HCT116 (cell line): ENCODE measurements at regions not wholly inside any gene's neighbourhood (a gene's known extent, or its start where the extent isn't known, plus 50 kb on each side); places are given as distances from the start of the nearest gene placed in this dataset.

Source experiments
- ATAC-seq: fragments of 200-7000 bp; cut with Tn5 transposase; 2 replicates; pipeline ENCODE4 v1.9.1; 2020; ENCODE audit warnings: mild to moderate bottlenecking, moderate library complexity
- BruUV-seq: library from RNA; stranded (reverse); fragments of 400-500 nt; replicated peaks from 2 replicates; lab custom pipeline; 2021; lab: Mats Ljungman, UMichigan
- CTCF ChIA-PET: fragments of 300-600 bp; sonication (Branson Sonifier 250); formaldehyde crosslinking; loops from one replicate; lab custom pipeline; 2021; ENCODE audit warnings: antibody characterized with exemption; lab: Charles Lee
- POLR2A ChIA-PET: fragments of 300-600, 350-600 bp; sonication (Branson Sonifier 250); formaldehyde crosslinking; loops from one replicate; lab custom pipeline; 2021; ENCODE audit warnings: antibody characterized with exemption; lab: Charles Lee
- RAD21 ChIA-PET, 2 experiments: fragments of 300-600 bp; sonication (Branson Sonifier 250); formaldehyde crosslinking; loops; one replicate each; lab custom pipeline; 2023; ENCODE audit warnings: low total read pairs in 2 of 2; ENCODE audit not compliant: uncharacterized antibody in 2 of 2, unreplicated experiment in 2 of 2, low non-redundant PET in 1 of 2; lab: Charles Lee
- DNase-seq: peaks from one replicate; pipeline ENCODE4 v3.0.0-alpha.2; 2010; ENCODE audit warnings: low read depth, low spot score
- H2AFZ ChIP-seq: fragments of 200-600 bp; shearing (Covaris generic), sonication (generic); 2 replicates; pipeline ENCODE4 v1.6.1; 2017; ENCODE audit warnings: low read depth, mixed run types, mixed read lengths, antibody characterized with exemption, low read length; ENCODE audit not compliant: poor library complexity, severe bottlenecking
- H3K27ac ChIP-seq: 2 replicates; pipeline ENCODE4 v1.5.1; 2012; ENCODE audit warnings: low read depth, low read length
- H3K27me3 ChIP-seq: fragments of 200-600 bp; sonication (generic); 2 replicates; pipeline ENCODE4 v1.6.1; 2016; ENCODE audit warnings: mixed run types, low read length, mixed read lengths; ENCODE audit not compliant: insufficient read depth
- H3K36me3 ChIP-seq, 2 experiments: fragments of 200-500 bp in 1 of 2; fragments of 200-600 bp in 1 of 2; sonication (Bioruptor generic) in 1 of 2; sonication (generic) in 1 of 2; 2 replicates each; pipeline versions ENCODE4 v1.5.1 to v1.6.1; 2014 to 2016; ENCODE audit warnings: low read length in 2 of 2, inconsistent platforms in 1 of 2, mixed read lengths in 1 of 2, mixed run types in 1 of 2; ENCODE audit not compliant: insufficient read depth in 2 of 2, control insufficient read depth in 1 of 2
- H3K4me1 ChIP-seq, 2 experiments: fragments of 200-600 bp in 1 of 2; sonication (generic) in 1 of 2; 2 replicates each; pipeline versions ENCODE4 v1.5.1 to v1.6.1; 2012 to 2017; ENCODE audit warnings: low read length in 2 of 2, inconsistent platforms in 1 of 2, mild to moderate bottlenecking in 1 of 2, mixed read lengths in 1 of 2, mixed run types in 1 of 2, moderate library complexity in 1 of 2; ENCODE audit not compliant: insufficient read depth in 2 of 2, control insufficient read depth in 1 of 2
- H3K4me2 ChIP-seq: fragments of 200-600 bp; sonication (generic); 2 replicates; pipeline ENCODE4 v1.6.1; 2017; ENCODE audit warnings: mixed run types, low read length, mixed read lengths
- H3K4me3 ChIP-seq, 2 experiments: fragments of 200-600 bp in 1 of 2; sonication (generic) in 1 of 2; replicated peaks in 1 of 2; 2 replicates each; pipeline ENCODE4 v1.5.1; 2011 to 2016; ENCODE audit warnings: low read length in 2 of 2, control low read depth in 1 of 2, low read depth in 1 of 2, mild to moderate bottlenecking in 1 of 2, mixed read lengths in 1 of 2, mixed run types in 1 of 2
- H3K79me2 ChIP-seq: fragments of 200-600 bp; sonication (generic); 2 replicates; pipeline ENCODE4 v1.6.1; 2017; ENCODE audit warnings: mild to moderate bottlenecking, mixed run types, low read length, moderate library complexity, mixed read lengths; ENCODE audit not compliant: insufficient read depth
- H3K9ac ChIP-seq: fragments of 200-600 bp; sonication (generic); 2 replicates; pipeline ENCODE4 v1.6.1; 2016; ENCODE audit warnings: low read length, mixed read lengths
- H3K9me2 ChIP-seq: fragments of 200-600 bp; sonication (generic), shearing (Covaris generic); 2 replicates; pipeline ENCODE4 v1.6.1; 2017; ENCODE audit warnings: mixed run types, mild to moderate bottlenecking, moderate library complexity; ENCODE audit not compliant: insufficient read depth
- H3K9me3 ChIP-seq, 2 experiments: fragments of 200-500 bp in 1 of 2; fragments of 200-600 bp in 1 of 2; sonication (Bioruptor generic) in 1 of 2; sonication (generic) in 1 of 2; 2 replicates each; pipeline ENCODE4 v1.6.1; 2014 to 2017; ENCODE audit warnings: low read length in 2 of 2, mixed read lengths in 2 of 2, inconsistent platforms in 1 of 2, low read depth in 1 of 2, mild to moderate bottlenecking in 1 of 2, mixed run types in 1 of 2, moderate library complexity in 1 of 2; ENCODE audit not compliant: control insufficient read depth in 1 of 2, insufficient read depth in 1 of 2
- H4K20me1 ChIP-seq: fragments of 200-600 bp; sonication (generic), shearing (Covaris generic); 2 replicates; pipeline ENCODE4 v1.6.1; 2017; ENCODE audit warnings: mixed run types, mild to moderate bottlenecking, moderate library complexity; ENCODE audit not compliant: insufficient read depth
- EGR1 ChIP-seq: IDR thresholded peaks from 2 replicates; pipeline ENCODE4 v1.6.1; 2012; ENCODE audit warnings: low read depth
- ELF1 ChIP-seq: IDR thresholded peaks from 2 replicates; pipeline ENCODE4 v1.6.1; 2012; ENCODE audit warnings: low read depth, borderline replicate concordance
- EZH2phosphoT487 ChIP-seq: fragments of 200-600 bp; IDR thresholded peaks from 2 replicates; pipeline ENCODE4 v1.6.1; 2018; ENCODE audit warnings: antibody characterized with exemption, borderline replicate concordance
- POLR2A ChIP-seq: IDR thresholded peaks from 2 replicates; pipeline ENCODE4 v1.7.0; 2011; ENCODE audit warnings: borderline replicate concordance; ENCODE audit not compliant: insufficient read depth, insufficient read length; ENCODE audit errors: extremely low read depth
- POLR2AphosphoS5 ChIP-seq: IDR thresholded peaks from 2 replicates; pipeline ENCODE4 v1.6.1; 2011; ENCODE audit warnings: mild to moderate bottlenecking, low read depth, low read length, moderate library complexity
- SP1 ChIP-seq: IDR thresholded peaks from 2 replicates; pipeline ENCODE4 v1.6.1; 2012; ENCODE audit warnings: low read depth
- TCF7L2 ChIP-seq: IDR thresholded peaks from 2 replicates; pipeline ENCODE4 v1.7.0; 2011; ENCODE audit warnings: borderline replicate concordance, inconsistent platforms; ENCODE audit not compliant: insufficient read depth, insufficient read length; ENCODE audit errors: extremely low read depth
- YY1 ChIP-seq: IDR thresholded peaks from 2 replicates; pipeline ENCODE4 v1.6.1; 2011; ENCODE audit warnings: low read length, low read depth, moderate library complexity, mild to moderate bottlenecking; ENCODE audit not compliant: insufficient replicate concordance; ENCODE audit errors: extremely low read depth
- ZNF274 ChIP-seq: fragments of 200-500 bp; sonication (Bioruptor generic); IDR thresholded peaks from 2 replicates; pipeline ENCODE4 v1.6.1; 2014; ENCODE audit warnings: mild to moderate bottlenecking, low read depth, low read length, inconsistent platforms
- intact Hi-C: fragments of 100-400 bp; cut with micrococcal nuclease; formaldehyde crosslinking; loops from 2 replicates; pipeline ENCODE4 v1.10.0; 2022
- TF ChIP-seq, protein P1 (sequence below): IDR thresholded peaks from 2 replicates; pipeline ENCODE4 v1.6.1; 2012
- TF ChIP-seq, protein P2 (sequence below): IDR thresholded peaks from 2 replicates; pipeline ENCODE4 v1.6.1; 2012; ENCODE audit warnings: low read depth
- TF ChIP-seq, protein P3 (sequence below): IDR thresholded peaks from 2 replicates; pipeline ENCODE4 v1.6.1; 2011; ENCODE audit warnings: mild to moderate bottlenecking, low read length, moderate library complexity; ENCODE audit not compliant: insufficient replicate concordance; ENCODE audit errors: extremely low read depth

DNA sequence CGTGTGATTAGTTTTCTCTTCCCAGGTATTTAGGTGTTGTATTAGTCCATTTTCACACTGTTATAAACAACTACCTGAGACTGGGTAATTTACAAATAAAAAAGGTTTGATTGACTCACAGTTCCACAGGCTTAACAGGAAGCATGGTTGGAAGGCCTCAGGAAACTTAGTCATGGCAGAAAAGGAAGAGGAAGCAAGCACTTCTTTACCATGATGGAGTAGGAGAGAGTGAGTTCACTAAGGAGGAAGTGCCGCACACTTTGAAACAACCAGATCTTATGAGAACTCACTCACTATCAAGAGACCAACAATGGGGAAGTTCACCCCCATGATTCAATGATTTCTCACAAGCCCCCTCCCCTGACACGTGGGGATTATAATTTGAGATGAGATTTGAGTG is 1343.7 kb upstream of the GOT2 start:
- no peaks in the 10 kb centered on the region for H4K20me1 ChIP-seq
- no peak overlapping the region for H3K4me2 ChIP-seq
- H3K9ac ChIP-seq = no peak overlapping the region
- no peaks in the 10 kb centered on the region for H3K9me2 ChIP-seq
- DNase-seq (no peak), ATAC-seq (no peak)
- H3K4me3 ChIP-seq = no peak overlapping the region
- no peaks in the 10 kb centered on the region for H3K4me1 ChIP-seq
- H3K27ac ChIP-seq = no peak overlapping the region
- H3K27me3 ChIP-seq = no peaks in the 10 kb centered on the region
- RAD21 ChIA-PET = no interaction called here
- H2AFZ ChIP-seq = no peak overlapping the region
- peaks cover 0 to 12% of the 10 kb centered on the region in 2 experiments; a peak in 1 of 4 replicates for H3K9me3 ChIP-seq
- H3K36me3 ChIP-seq = no peaks in the 10 kb centered on the region
- TF ChIP-seq YY1 (no peak), ELF1 (no peak), TCF7L2 (no peak), POLR2AphosphoS5 (no peak), POLR2A (no peak), ZNF274 (no peak), EGR1 (no peak), SP1 (no peak), EZH2phosphoT487 (no peak)
- TF ChIP-seq, protein P1, sequence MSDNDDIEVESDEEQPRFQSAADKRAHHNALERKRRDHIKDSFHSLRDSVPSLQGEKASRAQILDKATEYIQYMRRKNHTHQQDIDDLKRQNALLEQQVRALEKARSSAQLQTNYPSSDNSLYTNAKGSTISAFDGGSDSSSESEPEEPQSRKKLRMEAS = no peak
- TF ChIP-seq, protein P2, sequence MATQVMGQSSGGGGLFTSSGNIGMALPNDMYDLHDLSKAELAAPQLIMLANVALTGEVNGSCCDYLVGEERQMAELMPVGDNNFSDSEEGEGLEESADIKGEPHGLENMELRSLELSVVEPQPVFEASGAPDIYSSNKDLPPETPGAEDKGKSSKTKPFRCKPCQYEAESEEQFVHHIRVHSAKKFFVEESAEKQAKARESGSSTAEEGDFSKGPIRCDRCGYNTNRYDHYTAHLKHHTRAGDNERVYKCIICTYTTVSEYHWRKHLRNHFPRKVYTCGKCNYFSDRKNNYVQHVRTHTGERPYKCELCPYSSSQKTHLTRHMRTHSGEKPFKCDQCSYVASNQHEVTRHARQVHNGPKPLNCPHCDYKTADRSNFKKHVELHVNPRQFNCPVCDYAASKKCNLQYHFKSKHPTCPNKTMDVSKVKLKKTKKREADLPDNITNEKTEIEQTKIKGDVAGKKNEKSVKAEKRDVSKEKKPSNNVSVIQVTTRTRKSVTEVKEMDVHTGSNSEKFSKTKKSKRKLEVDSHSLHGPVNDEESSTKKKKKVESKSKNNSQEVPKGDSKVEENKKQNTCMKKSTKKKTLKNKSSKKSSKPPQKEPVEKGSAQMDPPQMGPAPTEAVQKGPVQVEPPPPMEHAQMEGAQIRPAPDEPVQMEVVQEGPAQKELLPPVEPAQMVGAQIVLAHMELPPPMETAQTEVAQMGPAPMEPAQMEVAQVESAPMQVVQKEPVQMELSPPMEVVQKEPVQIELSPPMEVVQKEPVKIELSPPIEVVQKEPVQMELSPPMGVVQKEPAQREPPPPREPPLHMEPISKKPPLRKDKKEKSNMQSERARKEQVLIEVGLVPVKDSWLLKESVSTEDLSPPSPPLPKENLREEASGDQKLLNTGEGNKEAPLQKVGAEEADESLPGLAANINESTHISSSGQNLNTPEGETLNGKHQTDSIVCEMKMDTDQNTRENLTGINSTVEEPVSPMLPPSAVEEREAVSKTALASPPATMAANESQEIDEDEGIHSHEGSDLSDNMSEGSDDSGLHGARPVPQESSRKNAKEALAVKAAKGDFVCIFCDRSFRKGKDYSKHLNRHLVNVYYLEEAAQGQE = no peak
- TF ChIP-seq, protein P3, sequence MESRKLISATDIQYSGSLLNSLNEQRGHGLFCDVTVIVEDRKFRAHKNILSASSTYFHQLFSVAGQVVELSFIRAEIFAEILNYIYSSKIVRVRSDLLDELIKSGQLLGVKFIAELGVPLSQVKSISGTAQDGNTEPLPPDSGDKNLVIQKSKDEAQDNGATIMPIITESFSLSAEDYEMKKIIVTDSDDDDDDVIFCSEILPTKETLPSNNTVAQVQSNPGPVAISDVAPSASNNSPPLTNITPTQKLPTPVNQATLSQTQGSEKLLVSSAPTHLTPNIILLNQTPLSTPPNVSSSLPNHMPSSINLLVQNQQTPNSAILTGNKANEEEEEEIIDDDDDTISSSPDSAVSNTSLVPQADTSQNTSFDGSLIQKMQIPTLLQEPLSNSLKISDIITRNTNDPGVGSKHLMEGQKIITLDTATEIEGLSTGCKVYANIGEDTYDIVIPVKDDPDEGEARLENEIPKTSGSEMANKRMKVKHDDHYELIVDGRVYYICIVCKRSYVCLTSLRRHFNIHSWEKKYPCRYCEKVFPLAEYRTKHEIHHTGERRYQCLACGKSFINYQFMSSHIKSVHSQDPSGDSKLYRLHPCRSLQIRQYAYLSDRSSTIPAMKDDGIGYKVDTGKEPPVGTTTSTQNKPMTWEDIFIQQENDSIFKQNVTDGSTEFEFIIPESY = no peak
- POLR2A ChIA-PET = no interaction called here
- H3K79me2 ChIP-seq = no peaks in the 10 kb centered on the region
- CTCF ChIA-PET = no interaction called here
- BruUV-seq = no TSS peak
- intact Hi-C loops = no loop called here
